Stimulated activated CD4-positive, alpha-beta T cell treated with anti-CD3 and anti-CD28 coated beads, Interleukin-1b, Interleukin-23, amount 100 ng/mL, for 48 hours (primary cell): ENCODE measurements at regions not wholly inside any gene's neighbourhood (a gene's known extent, or its start where the extent isn't known, plus 50 kb on each side); places are given as distances from the start of the nearest gene placed in this dataset.

Source experiments
- DNase-seq: peaks from one replicate; pipeline ENCODE4 v3.0.0-alpha.2; 2020

DNA sequence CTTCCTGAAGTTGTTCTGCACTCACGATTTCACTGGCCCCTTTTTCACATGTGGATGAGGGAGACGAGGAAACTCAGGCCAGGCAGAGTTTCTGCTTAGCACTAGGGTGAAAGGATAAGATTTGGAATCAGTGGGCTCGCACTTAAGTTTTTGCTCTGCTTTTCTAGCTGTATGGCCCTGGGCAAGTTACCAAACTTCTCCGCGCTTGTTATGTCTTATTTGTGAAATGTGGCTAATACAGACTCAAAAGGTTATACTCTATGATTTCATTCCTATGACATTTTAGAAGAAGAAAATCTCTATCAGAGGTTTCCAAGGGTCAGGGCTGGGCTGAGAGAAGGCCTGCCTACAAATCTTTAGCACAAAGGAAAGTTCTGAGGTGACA is 191.9 kb upstream of the LRIG1 start:
- no peak for DNase-seq

DNA sequence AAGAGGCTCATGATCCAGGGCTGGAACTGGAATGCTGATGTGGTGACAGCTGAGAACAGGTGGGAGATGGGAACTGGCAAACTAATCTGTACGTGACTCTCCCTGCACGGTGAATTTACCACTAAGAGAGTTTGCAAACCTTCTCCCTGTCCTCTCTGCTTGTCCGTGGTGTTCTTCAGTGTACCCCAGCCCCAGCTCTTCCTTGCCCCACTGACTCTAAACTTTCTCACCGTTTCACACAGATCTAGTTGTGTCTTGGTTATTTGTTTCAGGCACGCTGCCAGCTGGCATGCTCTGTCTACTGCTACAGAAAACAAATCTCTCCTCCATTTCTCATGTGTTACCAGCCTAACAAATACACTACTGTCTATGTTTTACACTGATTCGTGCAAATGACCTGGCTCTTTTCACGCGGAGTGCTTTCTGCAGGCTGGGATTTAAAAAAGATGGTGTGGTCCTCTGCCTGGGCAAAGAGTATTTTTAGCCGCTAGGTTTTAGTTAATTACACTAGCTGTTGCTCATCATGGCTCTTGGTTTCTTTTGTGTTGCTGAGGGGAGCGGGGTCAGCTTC is 192.7 kb upstream of the LRIG1 start:
- DNase-seq, result no peak

DNA sequence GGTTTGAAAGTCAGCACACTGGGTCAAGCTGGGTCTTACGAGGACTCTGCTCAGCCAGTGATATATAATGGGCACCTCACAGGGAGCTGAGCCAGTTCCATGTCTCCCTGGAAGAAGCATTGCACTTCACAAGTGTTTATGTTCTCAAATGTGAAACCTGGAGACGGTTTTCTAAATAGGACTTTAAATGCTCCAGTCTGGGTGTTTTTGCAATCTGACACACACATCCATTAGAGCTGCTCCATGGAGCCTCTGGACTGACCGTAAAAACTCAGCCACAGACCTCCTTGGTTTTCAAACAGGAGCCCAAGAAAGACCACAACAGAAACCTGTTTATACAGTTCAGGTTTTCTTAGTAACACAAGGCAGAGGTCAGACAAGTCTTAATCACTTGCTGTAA is 201.3 kb upstream of the LRIG1 start:
- no peak for DNase-seq

DNA sequence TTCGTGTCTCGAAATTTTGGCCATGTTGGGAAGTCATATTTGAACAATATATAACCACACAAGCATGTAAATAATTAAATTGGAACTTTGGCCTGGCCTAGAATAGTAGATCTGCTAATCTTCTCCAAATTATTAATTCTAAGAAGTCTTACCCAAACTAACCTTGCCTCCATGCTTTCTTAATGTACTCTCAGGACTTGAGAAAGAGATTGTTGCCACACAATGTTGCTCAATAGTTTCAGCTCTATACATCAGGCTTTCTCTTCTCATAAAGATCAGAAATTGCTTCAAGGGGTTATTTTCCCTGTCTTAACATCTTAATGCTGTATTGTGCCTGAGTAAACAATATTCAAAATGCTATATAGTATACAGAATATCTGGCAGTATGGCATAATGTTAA is 202.7 kb upstream of the LRIG1 start:
- DNase-seq, result no peak

DNA sequence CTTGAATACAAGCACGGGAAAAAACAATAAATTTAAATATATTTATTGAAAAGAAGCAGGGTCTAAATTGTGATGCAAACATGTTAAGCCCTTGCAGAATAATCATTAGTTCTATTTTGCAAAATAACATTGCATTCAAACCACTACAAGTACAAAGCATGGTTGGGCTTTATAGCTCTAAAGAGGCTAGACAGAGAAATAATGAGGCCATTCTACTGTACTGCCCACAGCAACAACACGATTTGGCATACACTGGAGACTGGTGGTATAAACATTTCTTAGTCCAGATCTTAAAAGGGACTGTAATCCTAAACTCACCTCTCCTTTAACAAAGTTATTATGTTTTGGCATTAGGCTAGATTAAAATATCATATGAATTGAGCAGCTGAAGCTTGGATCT is 204.3 kb upstream of the LRIG1 start:
- DNase-seq, result no peak

DNA sequence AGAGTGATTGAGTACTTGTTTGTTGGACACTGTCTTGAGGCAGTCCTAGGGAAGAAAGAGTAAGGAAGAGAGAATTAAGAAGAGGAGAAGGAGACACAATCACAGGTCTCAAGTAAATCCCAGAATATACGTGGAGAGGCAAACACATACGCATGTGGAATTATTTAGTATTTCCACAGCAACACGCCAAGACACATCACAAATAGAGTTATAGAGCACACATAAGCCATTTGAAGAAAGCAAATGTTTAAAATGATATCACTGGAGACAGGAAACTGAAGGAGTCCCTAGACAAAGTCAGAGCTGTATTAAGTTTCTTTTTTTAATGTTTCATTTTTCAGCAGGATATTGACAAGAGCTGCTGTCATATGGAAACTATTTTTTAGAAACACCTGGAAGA is 206.1 kb upstream of the LRIG1 start:
- DNase-seq, result no peak

DNA sequence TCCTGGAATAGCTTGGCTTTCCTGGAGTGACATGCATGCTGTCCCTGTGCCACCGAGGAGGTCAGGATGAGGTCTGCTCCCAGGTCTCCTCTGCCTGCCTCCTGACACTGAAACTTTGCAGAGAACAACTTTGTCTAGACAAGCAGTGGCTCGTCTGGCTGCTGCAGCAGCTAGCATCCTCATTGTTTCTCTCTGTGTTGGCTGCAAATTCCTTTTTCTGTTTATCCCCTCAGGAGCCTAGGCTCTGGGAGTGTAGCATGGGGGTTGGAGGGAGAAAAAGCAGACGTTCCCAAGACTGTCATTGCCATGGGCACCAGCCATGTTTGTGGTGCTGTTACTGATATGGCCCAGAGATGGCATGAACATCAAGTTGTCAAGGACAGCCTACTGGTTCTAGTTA is 208.7 kb upstream of the LRIG1 start:
- DNase-seq, result no peak

DNA sequence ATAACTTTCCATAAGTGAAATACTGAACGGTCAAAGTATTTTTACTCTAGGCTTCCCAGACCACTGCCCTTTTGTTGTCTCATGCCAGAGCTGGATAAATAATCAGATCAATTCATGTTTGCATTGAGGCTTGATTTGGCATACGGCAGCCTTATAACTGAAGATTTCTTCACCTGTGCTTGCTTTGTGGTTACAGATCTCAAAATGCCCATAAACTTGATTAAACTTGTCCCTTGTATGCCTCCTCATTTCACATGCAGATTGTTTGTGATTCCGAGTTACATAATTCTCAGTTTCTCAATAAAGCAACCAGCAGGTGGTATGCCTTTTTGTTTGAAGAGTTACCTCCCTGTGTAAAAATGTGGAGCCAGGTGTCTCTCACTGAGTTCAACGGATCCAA is 211.4 kb upstream of the LRIG1 start:
- DNase-seq, result no peak

DNA sequence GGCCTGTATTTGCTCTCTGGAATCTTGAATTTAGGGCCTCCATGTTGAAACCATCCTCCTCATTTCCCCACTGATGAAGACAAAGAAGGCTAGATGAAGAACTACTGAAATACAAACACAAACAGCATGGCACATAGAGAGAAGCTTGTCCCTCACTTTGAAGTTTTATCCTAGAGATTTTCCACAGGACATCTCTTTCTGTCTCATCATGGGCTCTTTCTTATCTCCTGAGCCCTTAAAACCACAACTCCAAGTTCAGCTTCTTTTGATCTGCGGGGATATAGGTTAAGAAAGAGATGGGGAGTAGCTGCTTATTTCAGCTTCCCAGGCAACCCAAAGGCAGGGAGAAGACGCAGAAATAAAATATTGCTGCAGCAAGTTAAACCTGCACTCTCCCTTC is 213.1 kb upstream of the LRIG1 start:
- no peak for DNase-seq

DNA sequence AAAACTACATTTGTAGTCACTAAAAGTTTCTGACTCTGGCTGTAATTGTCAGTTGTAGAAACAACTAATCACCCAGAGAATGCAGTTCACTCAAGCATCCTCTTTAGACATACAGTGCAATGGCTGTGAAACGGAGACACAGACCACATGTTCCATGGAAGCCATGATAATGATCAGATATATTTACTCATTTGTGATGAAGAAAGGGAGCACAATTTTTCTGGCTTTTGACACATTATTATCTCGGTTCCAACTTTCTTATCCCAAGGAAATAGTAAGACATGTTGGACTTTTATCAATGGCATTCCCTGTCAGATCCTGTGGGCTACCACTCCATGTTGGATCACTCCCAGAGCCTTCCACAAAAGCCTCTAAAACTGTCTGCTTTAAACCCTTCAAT is 215.0 kb upstream of the LRIG1 start:
- DNase-seq, result no peak

DNA sequence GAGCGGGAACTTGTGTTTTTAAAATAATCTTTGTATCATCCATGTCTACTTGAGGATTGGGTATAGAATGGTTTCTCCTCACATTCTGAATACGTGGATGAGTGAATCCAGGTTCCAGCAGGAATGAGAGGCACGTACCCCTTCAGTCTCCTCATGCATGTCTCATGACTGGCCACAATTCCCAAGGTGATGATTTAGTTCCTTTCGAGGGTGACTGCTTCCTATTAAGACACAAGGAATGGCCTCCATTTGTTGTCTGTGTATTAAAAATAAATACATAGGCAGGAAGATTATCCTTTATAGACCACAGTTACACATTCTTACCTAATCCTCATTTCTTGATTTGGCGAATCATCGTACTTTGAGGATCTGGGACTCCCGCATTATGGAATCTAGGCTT is 217.0 kb upstream of the LRIG1 start:
- no peak for DNase-seq

DNA sequence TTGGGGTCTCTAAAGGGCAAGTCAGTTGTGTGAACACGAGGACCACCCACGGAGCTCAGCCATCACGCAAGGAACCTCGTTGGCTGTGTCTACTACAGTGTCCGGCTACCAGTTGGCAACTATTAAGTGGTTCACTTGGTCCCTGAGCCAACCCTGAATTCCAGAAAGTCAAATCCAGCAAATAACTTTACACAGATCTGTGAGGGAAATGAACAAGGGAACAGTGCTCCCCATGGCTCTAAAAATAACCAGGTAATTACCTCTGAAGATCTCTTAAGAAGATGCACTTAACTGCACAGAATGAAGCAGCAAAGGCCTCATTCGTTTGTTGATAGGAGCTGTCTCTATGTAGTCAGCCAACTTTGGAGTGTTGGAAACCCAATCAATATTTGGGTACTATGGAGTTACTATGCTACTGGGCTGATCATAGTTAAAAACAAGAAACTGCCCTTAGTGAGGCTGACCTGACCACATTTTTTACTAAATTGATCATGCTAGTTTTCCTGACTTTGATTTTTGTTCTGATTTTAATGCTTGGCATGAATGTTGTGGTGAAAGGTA is 219.1 kb upstream of the LRIG1 start:
- no peak for DNase-seq

DNA sequence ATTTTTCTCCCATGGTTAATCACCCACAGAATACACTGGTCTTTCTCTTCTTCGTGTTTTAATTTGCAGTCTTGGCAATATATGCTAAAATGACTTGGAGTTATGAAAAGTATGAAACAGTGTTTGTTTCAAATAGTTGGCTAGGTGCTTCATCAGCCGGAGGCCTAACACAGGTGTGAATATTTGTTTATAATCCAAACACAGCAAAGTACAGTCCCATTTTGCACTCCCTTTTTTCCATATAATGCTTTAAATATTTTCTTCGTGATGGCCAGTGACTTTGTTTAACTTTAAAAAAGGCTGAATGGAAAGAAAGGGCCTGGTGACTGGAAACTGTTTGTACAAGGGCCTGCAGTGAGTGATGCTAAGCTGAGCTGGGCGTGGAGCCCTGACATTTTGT is 219.7 kb upstream of the LRIG1 start:
- no peak for DNase-seq

DNA sequence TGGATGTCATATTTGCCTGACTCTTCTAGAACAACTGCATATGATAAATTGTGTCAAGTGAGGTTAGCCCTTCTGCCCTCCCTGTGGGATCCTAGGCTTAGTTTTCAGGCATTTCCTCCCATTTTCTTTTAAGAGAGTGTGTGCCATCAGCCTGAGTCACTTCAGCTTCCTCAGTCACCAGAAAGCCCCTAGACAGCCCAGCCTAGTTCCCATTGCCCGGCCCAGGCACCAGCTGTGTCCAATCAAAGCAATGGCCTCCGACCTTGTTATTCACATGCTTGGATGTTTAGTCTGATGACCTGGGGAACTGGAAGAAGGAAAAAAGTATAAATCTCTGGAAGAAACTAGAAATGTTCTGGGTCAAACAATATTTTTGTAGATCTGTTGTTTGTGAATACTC is 221.9 kb upstream of the LRIG1 start:
- no peak for DNase-seq

DNA sequence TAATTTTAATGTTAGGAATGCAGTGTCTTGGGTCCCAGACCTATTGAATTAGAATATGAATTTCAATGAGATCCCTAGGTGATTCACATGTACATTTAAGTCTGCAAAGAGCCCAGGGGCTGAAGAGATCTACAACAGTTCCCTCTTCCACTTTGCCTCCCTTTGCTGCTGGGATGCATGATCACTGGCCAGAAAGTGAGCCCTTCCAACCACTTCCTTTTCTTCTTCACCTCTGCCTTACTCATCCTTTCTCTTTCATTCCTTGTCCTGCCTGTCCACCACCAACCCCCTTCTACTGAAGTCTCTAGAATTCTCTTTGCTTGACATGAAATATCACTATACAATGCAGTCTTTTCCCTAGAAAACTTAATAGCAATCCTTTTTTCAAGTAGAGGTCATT is 222.4 kb upstream of the LRIG1 start:
- DNase-seq, result no peak

DNA sequence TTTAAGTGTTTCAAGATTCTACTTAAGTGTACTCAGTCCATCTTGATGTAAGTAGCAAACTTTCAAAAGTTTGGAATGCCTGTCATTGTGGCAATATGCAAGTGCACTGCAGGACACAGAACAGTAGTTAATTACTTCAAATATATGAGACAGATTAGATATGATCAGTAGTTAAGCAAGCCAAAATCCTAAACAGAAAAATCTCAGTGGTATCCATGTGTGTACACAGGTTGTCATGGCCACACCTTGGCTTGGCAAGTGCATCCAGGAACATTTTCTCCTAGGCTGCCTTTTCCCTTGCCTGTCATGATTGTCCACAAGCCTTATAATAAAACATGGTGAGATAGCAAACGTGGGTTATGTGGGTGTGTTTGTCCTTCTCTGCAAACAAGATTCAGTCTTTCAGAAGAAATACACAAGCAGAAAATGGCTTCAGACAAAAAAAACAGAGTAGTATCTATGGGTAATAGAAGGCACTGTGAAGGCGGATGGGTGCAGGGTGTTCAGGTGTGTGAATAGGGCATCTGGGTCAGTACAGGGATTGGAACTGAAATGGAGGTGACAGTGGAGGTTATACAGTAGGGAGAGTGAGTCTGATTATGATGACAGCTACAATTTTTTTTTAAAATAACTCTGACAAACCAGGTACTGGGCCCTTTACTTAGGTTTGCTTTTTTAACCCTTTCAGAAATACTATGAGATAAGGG is 229.0 kb upstream of the LRIG1 start:
- no peak for DNase-seq

DNA sequence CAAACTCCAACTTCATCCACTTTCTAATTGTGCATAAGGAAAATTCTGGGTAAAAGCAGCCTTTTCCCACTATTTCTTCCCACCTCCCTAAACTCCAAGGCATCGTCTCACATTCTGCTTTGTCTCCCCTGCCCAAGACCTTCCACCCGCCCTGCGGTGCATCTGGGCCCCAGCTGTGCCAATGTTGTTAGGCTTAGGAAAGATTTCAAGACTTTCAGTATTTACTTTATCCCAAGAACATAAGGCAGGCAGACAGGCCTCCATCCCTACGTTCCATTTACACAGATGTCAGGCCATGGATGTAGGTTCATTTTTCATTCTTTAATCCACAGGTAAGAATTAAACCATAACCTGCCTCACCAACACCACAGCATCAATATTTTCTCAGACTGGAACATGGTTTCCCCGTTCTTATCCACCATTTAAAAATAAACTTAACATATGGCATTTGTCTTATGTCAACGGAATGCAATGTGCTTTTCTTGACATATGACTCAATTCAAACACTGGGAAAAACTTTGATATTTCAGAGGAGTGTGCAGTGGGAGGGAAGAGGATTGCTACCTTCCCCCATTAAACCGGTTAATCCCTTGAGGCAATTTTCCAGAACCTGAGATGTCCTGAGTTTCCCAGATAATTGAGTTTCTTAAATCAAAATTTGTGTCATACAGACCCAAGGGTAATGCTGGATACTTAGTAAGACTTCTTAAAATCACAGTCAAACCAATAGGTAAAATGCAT is 238.0 kb upstream of the LRIG1 start:
- no peak for DNase-seq

DNA sequence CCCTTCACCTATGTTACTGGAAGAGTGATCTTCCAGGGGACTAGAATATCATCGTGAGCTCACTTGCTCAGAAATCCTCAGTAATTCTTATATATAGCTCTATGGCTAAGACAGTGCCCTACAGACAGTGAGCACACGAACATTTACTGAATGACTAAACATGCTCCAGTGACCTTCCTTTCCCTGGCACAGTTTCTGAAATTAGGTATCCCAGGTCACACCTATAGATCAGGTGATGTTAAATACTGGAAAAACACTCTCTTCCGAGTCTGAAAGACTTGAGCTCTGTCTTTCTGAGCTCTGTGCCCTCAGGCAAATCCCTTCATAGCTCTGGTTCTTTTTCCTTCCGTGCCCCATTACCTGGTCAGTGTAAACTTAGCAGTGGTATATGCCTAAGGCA is 239.4 kb upstream of the LRIG1 start:
- no peak for DNase-seq

DNA sequence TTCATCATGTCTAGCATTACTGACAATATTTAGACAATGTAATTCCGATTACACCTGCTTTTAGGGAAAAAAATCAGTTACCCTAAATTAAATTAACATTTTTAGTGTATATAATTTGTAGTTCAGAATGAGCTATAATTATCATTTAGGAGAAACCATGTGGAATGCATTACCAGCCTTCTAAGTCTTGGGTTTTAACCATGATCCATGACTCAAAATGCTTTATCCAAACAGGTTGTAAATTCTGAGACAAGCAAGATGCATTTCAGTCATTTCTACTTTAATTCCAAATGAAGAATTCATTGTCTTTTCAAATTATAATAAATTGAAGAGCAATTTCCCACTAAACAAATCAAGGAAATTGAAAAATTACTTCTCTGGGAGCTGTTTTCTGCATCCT is 243.7 kb upstream of the LRIG1 start:
- no peak for DNase-seq

DNA sequence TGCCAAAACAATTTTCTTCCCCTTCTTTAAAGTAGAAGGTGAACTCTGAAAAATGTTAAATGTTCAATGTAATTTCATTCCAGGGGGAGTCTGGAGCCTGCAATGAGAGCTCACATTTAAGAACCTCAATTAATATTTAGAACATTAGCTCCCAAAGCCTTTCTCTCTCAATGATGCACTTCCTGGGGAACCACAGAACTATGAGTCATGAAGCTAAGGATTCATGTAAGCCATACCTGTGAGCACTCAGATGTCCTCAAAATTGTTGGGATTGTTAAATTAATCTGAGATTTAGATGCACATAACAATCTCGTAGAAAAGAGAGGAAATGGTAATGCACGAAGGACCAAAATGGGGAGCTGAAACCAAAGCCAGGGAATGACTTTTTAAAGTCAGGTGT is 244.2 kb upstream of the LRIG1 start:
- no peak for DNase-seq

DNA sequence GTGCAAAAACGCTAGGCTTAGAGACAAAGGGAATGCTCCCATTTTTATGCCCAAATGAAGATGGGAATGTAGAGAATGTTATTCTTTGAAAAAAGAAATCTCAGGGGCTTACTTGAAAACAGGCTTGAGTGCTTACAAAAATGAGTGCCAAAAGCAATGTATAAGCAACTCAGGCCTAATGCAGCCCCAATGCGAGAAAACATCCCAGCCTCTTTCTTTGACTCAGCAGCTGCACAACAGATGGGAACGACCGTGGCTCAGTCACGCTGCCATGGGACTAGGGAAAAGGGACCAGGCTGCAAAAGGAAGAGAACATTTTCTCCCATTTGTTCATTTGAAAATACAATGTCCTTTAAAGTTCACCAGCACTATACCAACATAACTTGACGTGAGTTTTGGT is 246.4 kb upstream of the LRIG1 start:
- DNase-seq, result no peak

DNA sequence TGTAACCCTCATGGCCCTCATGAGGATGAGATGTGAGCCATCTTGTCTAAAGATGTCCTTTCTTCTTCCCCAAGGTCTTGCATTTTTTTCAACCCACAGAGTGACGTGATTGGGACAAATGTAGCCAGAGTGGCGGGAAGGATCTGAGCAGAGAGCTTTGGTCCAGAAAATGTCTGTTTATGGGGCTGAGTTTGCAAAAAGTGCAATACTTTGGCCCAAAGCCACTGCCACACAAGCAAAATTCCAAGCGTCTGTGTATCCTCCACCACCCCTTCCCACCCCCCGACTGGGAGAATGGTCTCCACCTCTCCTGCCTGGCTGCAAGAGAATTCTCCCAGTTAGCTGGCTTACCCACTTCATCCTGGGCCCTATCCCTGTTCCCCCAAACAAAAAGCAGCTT is 246.9 kb upstream of the LRIG1 start:
- no peak for DNase-seq

DNA sequence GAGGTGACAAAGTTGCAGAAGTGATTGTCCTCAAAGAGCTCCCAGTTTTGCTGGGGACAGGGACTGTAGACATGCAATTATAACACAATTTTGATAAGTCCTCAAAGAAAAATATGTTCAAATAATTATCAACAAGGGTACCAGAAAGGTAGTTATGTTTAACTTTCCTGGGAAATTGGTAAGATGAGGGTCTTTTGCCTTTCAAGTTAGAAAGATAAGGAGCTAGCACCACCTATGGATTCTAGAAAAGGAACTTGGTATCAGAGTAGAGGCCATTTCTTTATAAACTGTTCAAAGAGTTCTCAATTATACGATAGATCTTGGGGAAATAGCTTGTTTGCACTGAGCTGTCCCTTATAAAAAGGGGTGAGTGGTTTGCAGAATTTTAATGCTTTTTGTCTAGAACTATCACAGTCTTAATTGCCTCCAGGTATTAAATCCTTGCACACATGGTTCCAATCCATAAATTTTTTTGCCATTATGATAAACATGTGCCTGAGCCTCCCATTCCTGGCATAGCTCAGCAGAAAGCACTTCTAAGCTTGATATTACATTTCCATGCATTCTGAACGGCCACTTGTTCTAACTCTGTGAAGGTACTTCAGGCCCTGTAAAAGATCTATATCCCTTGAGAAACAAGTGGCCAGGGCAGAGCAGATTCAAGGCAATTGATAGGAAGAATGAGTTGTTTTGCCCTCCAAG is 247.5 kb upstream of the LRIG1 start:
- no peak for DNase-seq

DNA sequence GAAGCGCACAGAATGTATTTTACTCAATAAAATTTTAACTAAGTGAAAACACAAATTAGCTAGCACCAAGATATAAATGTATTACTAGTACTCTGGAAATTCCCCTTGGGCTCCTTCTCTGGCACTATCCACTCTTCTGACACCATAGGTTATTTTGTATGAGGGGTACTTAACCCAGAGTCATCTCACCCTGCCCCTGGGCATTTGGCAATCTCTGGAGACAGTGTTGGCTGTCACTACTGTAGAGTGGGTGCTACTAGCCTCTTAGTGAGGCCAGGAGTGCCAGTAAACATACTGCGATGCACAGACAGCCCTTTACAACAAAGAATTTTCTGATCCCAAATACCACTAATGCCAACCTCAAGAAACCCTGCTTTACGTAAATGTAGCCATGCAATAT is 246.3 kb upstream of the KBTBD8 start:
- no peak for DNase-seq
